GM19043 (cell line): ENCODE measurements at regions not wholly inside any gene's neighbourhood (a gene's known extent, or its start where the extent isn't known, plus 50 kb on each side); places are given as distances from the start of the nearest gene placed in this dataset.
"Not testable (repeated sequence)": the region's sequence is repeated elsewhere in the genome, so short reads cannot be mapped to it uniquely, and the experiment has no call there.

Source experiments
- ATAC-seq: cut with Tn5 transposase; IDR thresholded peaks from one replicate; pipeline ENCODE4 v1.9.1; 2021; ENCODE audit warnings: low read depth; ENCODE audit not compliant: unreplicated experiment

DNA sequence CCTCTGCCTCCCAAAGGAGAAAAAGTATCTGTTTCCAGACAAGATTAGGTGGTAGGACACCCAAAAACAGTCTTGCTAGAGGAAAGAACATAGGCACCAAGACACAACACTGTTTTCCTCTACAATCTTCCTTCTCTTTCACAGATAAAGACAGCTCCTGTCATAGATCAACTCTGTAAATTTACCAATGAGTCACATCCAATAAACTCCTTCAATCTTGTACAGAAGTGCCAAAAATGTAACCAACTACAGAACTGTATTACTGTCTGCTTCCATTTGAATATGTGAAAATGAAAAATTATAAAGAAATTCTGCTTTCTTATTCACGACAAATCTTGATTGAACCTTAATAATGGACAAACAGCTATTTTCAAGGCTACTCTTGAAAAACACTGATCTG lies 286.9 kb downstream of the PLK2 start:
- no peak for ATAC-seq

DNA sequence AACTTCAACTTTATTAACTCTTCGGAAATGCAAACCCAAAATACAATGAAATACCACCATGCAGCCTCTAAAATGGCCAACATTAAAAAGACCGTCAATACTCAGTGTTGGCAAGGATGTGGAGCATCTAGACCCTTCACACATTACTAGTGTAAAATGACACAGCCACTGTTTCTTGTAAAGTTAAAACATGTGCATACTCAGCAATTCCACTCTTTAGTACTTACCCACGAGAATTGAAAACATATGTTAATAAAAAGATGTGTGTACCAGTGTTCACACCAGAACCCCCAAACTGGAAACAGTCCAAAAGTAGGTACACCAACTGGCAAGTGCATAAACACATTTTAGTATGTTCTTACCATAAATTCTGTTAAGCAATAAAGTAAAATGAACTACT lies 294.7 kb downstream of the PLK2 start:
- no peak for ATAC-seq

DNA sequence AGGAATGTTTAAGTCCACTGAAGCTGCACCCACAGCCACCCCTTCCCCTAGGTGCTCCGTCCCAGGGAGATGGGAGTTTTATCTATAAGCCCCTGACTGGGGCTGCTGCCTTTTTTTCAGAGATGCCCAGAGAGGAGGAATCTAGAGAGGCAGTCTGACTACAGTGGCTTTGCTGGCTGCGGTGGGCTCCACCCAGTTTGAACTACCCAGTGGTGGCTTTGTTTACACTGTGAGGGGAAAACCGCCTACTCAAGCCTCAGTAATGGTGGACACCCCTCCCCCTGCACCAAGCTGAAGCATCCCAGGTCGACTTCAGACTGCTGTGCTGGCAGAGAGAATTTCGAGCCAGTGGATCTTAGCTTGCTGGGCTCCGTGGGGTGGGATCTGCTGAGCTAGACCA lies 298.0 kb downstream of the PLK2 start:
- ATAC-seq: not testable (repeated sequence)

DNA sequence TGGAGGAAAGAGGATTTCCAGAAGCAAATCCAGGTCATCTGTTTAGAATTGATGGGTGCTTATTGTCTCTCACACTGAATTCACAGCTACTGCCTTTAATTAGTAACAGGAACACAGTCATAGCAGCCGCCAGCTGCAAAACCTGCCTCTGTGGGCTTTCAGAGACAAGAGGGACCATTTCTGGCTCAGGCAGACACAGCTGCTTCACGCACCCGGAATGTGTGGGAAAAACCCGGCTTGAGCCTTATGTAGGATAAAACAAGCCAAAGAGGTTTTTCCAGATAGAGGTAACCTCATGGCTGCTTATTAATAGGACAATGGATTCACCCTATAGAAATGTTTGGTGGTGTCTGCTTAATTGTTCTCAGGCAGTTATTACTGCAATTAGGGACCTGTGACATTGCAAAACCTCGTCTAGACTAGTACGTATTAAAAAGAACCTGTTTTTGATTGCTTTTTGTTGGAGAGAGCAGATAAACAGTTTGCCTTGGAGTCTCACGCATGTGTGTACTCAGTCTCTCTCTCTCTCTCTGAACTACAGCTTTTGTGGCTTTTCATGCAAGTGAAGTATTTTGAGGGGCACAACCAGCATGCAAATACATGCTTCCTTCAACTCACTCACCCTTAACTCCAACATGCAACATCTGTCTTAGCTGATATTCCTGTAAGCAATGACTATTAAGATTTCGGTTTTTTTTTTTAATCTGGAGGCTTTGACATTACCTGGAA lies 302.7 kb downstream of the PLK2 start:
- peak; percentile 57 for ATAC-seq

DNA sequence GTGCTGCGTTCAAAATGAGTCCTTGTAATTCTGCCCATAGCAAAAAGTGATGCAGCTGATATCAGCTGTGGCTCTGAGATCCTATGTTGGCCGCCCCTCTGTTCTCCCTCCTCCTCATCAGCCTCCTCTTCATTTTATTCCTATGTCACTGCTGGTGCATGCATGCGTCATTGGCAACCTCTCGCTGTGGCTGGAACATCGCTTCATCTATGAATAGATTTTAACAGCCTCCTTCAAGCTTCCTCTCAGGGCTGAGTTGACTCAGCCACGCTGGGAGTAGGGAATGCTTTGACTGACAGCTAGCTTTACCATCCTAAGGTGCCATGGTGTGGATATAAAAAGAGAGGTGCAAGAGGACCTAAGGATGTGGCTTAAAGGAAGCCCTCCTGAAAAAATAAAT lies 303.5 kb downstream of the PLK2 start:
- ATAC-seq: no peak

DNA sequence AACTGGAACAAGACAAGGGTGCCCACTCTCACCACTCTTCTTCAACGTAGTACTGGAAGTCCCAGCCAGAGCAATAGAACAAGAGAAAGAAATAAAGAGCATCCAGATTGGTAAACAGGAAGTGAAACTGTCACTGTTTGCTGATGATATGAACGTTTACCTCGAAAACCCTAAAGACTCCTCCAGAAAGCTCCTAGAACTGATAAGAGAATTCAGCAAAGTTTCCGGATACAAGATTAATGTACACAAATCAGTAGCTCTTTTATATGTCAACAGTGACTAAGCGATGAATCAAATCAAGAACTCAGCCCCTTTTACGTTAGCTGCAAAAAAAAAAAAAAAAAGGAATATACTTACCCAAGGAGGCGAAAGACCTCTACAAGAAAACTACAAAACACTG lies 306.6 kb downstream of the PLK2 start:
- no peak for ATAC-seq

DNA sequence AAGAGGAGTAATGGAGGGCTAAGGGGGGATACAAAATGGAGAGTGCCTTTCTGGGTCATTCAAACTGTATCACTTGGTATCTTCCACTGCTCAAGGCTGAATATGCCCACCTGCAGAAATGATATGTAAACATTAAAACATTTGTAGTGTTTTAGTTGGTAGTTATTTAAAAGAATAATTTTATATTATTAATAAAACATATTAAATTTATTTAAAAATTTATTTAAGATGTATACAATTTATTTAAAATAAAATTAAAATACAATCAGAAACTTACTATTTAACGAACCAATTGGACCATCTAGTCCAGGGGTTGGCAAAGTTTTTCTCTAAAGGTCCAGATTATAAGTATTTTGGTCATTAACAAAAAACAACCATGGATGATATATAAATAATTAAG lies 308.5 kb downstream of the PLK2 start:
- no peak for ATAC-seq

DNA sequence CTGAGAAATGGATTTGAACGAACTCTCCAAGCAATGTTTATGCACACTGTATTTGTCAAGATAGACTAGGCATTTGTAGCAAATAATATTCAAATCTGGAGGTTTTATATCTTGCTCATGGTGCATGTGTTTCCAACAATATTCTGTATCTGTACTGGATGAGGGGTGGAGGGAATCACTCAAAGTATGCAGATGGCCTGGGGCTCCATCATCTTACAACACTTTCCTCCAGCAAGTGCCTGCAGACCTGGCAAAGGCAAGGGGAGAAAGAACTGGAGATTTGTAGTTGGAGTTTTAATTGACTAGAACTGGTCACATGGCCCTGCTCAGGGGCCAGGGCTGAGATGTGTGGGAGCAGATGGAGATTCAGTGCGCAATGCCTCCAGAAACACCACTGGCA lies 309.0 kb downstream of the PLK2 start:
- ATAC-seq: no peak

DNA sequence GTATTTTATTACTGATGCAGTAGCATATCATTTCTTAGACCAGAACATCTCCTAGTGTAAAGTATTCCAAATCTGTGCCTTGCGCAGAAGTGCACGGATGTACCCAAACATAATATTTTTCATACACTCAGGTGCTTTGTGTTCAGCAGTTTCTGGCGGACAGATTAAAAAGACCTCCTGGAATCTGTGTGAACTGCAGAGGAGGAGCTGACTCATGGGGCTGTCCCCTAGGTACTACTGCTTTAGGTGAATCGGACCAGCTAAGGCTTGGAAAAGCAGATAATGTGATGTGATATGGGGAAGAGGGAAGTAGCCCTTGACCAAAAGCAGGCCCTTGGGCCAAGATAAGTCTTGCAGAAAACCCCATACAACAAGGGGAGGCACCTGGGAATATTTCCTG lies 310.1 kb downstream of the PLK2 start:
- no peak for ATAC-seq

DNA sequence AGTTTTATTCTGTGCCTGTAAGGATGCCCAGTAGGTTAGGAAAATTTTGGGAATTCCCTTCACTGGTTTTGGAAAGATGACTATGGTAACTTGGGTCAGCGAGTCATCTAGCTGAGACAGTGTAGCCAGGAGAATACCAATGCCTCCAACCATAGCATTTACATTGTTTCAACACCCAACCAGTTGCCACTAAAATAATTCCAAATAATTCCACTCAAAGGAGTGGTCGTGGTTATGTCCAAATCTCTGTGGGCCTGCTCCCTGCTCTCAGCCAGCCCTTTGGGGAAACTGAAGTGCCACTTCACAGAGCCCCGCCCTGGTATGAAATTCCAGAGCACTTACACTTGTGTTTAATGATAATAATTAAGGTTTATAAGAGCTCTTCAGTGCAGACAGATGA lies 310.5 kb downstream of the PLK2 start:
- no peak for ATAC-seq

DNA sequence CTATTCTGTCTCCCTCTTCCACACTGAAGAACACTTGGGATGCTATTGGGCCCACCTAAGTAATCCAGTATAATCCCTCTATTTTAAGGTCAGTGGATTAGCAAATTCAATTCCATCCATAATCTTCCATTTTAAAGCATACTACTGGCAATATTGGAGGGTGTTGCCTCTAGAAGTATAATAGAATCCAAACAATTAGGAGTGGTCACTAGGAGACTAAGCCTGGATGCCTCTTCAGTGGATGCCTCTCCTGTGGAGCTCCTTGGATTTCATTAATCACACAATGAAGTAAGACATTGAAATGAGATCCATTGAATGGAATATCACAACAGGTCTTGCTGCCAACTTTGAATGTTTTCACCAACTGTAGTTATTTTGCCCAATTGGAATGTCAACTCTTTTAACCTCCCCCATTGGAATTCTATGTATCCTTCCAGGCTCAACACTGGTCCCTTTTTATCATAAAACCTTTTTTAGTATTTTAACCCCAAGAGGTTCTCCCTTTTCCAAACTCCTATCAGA lies 311.6 kb downstream of the PLK2 start:
- no peak for ATAC-seq

DNA sequence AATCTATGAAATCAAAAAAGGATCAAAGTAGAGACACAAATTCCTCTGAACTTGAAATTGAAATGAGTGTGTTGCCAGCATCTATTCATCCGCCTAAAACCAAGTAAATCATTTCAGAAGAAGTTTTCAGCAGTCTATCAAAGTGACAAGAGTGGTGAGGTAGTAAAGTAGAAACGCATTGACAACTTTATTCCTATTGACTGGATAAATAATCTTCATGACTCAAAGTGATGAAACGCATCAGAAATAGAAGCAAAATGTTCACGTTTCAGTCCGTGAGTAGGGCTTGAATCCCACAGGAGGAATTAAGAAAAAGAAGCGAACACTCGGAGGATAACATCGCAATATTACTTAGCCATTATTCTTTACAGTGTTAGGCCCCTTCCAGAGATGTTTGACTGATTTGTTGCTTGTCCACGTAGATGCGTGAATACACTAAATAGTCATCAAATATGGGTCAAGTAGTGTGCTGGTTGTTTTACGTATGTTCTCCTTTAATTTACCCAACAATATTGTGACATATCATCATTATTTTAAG lies 314.4 kb downstream of the PLK2 start:
- no peak for ATAC-seq

DNA sequence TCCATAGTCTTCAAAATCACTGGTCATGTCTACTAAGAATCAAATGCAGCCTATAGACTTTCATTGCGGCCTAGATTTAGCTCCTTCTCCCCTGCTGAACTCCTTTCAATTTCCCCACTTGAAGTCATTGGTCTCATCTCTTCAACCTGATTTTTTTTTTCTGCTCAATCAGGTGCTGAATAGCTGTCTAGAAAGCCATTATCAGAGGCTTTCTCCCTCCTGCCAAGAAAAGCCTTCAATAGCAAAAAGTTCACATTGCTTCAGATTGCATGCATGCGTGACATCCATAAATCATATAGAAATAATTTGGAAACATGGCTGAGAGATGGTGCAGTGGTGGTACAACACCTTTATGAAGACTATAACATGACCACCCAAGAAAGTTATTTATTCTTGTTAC lies 316.2 kb downstream of the PLK2 start:
- no peak for ATAC-seq

DNA sequence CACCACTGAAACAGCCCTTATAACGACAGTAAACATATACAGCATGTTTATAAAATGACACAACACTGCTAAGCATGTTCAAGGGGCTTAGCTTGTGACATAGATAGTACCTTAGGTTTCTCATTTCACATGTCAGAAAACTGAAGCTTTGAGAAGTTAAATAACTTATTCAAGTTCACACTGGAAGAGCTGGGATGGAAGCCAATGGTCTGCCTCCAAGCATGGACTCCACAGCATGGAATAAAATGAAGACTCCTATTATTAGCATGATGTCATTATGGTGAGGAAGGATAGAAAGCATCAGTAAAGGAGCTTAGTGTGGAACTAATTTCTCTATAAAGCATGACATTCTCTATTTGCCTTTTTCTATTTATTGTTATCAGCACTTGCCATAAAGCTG lies 316.7 kb downstream of the PLK2 start:
- ATAC-seq: no peak

DNA sequence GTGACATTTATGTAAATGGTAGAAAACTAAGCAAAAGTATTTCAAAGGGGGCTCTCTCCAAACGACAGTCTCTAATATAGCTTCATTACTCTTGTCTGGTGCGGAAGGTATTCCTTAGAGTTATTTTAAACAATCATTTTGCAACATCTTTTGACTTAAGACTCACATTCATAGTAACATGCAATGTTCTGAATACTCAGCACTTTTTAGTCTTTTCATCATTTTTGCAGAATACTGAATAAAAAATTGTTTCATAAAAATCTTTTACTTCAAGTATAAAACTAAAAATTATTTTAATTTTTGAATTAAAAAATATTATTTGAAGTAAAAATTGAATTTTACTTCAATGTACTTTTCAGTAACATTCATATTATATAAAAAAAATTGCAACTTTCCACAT lies 321.1 kb downstream of the PLK2 start:
- no peak for ATAC-seq

DNA sequence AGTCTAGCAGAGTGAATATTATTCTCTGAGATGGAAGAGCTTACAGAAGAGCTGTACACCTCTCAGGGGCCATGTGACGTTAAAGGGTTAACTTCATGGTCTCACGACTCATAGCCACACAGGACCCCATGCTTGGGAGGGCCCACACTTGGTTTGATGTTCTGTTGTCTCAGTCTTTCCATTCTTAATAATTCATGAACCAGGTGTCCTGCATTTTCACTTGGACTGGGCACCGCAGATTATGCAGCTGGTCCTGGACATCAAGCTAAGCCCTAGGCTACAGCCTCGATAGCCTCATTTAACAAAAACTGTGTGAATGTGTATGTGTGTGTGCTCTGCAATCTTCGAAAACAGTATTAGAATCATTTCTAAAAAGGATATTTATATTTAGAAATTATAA lies 323.5 kb downstream of the PLK2 start:
- no peak for ATAC-seq

DNA sequence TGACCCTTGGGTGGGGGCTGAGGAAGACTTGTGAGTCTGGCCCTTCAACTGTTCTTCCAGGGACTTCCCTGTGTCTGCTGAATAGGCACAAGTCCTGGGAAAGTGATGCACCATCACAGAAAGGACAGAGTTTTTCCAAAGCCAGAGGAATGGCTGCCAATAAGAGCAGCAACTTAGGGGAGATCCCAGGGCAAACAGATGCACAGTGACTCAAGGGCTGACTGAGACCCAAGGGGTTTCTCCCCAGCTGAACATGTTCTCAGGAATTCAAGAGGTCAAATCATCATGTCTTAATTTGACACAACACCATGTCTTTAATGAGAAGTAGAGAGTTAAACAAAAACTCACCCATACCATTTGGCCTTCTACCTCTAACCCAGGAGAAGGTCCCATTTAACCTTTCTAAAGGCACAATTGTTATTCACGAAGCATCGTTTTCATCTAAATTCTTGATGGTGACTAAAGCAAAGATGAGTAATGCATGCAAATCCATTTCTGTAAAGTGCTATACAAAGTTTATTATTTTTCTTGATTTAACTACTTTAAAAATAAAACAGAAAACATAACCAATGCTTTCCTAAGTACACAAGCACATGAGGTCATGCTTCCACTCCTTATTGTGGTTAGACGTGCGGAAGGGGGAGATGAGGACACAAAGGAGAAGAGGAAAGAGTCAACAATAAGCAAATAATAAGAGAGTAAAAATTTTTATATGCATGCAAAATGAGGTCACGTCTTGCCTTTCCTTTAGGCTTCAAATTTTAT lies 324.1 kb downstream of the PLK2 start:
- ATAC-seq: no peak

DNA sequence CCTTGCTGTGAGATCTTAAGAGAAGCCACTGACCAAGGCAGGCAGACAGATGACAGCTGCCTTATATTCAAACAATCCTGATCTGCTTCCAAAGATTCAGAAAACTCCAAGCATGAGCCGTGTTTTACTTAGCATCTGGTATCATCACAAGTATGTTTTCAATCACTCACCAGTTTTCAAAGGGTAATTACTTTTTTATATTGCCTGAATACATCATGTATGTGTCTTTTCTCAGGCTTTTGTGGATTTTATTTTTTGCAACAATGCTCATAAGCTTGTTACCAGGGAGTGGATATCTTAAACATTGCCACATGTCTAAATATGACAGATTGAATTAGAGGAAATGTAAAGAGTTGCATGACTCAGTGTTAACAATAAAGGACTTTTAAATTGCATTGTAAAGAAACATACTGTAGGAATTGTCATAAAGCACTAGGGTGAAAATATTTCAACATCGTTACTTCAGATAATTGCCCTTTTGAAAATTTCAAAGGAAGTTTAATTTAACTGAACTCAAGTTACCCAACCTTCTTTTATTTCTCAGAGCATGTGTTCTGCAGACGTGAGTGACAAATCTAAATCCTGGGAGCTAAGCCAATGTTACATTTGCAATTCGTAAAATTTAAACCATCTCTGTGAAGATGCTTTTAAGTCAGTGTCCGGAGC lies 326.1 kb downstream of the PLK2 start:
- ATAC-seq: no peak

DNA sequence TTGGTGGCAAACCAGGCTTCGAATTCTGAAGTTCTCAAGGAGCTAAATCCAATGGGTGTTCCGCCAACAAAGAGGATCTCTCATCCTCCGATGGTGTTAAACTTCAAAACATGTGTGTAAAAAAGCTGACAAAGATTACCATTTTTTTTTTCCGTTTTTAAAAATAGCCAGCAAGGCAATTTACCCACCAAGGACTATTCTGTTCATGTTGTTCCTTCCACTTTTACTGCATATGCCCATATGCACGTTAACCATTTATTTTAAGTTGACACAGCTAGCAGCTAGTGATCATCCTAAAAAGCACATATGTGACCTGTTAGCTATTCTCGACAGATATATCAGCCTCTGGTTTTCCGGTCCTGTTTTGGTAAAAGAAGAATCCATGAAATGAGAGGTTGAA lies 326.7 kb downstream of the PLK2 start:
- no peak for ATAC-seq

DNA sequence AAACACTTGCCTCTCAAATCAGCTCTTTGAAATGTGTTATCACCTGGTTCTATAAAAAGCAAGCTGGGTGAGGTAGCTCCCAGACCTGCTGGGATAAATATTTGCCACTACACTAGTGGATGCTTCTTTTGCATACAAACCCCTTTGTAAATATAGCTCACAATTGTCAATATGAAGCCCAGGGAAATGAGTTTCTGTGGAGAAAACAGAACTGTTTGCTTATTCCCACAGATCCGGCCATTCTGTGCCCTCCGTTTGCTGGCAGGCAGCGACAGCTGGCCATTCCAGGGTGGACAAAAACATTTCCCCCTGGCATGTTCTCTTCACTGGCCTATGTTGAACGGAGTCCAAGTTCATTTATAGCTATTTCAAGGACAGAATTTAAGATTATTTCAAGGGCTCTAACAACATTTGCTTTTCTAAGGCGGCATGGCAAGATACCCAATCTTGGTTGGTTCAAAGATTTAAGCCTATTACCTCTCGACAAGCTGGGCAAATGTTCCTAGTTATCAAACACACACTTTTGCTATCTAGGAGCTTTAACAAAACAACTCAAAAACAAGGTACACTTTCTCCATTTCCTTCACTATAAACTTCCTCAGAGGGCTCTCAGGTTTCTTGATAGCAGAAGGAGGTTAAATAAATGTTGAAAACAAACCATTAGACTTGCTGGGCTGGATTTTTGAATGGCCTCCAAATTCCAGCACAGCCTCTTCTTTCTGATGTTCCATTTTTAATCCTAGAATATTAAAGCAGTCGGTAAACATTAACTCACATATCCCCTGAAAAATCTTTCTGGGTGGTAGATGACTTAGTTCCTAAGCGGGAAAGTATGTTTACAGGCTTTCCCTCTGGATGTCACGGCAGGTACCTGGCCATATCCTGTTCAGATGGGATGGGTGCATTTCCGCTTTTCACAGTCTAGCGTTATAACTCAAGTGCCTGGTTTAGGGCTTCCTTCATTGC lies 332.3 kb downstream of the PLK2 start:
- no peak for ATAC-seq
